GM10248 (cell line): ENCODE measurements at regions not wholly inside any gene's neighbourhood (a gene's known extent, or its start where the extent isn't known, plus 50 kb on each side); places are given as distances from the start of the nearest gene placed in this dataset.

Source experiments
- CTCF ChIA-PET: fragments of 300-600 bp; sonication (Branson Sonifier 250); formaldehyde crosslinking; extraction: SDS; loops from one replicate; lab custom pipeline; 2021; ENCODE audit warnings: antibody characterized with exemption; lab: Yijun Ruan, JAX
- POLR2A ChIA-PET: fragments of 350-650 bp; sonication (Branson Sonifier 250); formaldehyde crosslinking; extraction: SDS; loops from one replicate; lab custom pipeline; 2020; ENCODE audit warnings: antibody characterized with exemption; lab: Yijun Ruan, JAX
- DNase-seq: peaks from one replicate; pipeline ENCODE4 v3.0.0; 2012; ENCODE audit errors: extremely low spot score
- CTCF ChIP-seq: IDR thresholded peaks from 2 replicates; pipeline ENCODE4 v1.5.1; 2012; ENCODE audit warnings: mild to moderate bottlenecking, low read depth; ENCODE audit errors: extremely low read depth, missing control alignments, control extremely low read depth

- TF ChIP-seq CTCF, result no peak
- no peak for DNase-seq
- POLR2A ChIA-PET, result no interaction called here
- CTCF ChIA-PET, result interaction anchor here (0.7 to 1.6 kb wide), 4 partner anchors 10 to 47 kb away, joined by 3 to 5 read pairs (median 3); no protein-coding TSS in a partner anchor
These were observed 66.4 kb downstream of the VCPKMT start for GRCh38 chr14:50049703-50050570.

- CTCF ChIA-PET, result interaction anchor here (1.6 kb wide), 1 partner anchor 13 kb away, joined by 5 read pairs; no protein-coding TSS in a partner anchor
- POLR2A ChIA-PET, result no interaction called here
- DNase-seq, result no peak
- TF ChIP-seq CTCF, result no peak
These were observed 65.3 kb downstream of the VCPKMT start for GRCh38 chr14:50051106-50051505.

GRCh38 chr14:50051706-50052105 lies 64.7 kb downstream of the VCPKMT start:
- no peak for DNase-seq
- POLR2A ChIA-PET, result no interaction called here
- CTCF ChIA-PET, result no interaction called here
- no peak for TF ChIP-seq CTCF

- CTCF ChIA-PET, result interaction anchor here (0.8 to 0.9 kb wide), 2 partner anchors 15 to 200 kb away, joined by 3 read pairs; partner anchors contain the start of gene NEMF
- POLR2A ChIA-PET, result no interaction called here
- no peak for TF ChIP-seq CTCF
- no peak for DNase-seq
These were observed 63.9 kb downstream of the VCPKMT start for GRCh38 chr14:50052517-50052916.

- DNase-seq, result no peak
- no peak for TF ChIP-seq CTCF
- ChIA-PET CTCF (interaction anchor here (0.9 to 1.0 kb wide), 2 partner anchors 18 to 55 kb away, joined by 3 read pairs; no protein-coding TSS in a partner anchor), POLR2A (interaction anchor here (0.6 kb wide), 1 partner anchor 171 kb away, joined by 4 read pairs; no protein-coding TSS in a partner anchor)
These were observed 62.4 kb downstream of the VCPKMT start for GRCh38 chr14:50053935-50054334.

- POLR2A ChIA-PET, result no interaction called here
- no peak for DNase-seq
- CTCF ChIA-PET, result no interaction called here
- TF ChIP-seq CTCF, result no peak
These were observed 60.7 kb downstream of the VCPKMT start for GRCh38 chr14:50055461-50056228.
